ENCODE measurements at regions not wholly inside any gene's neighbourhood (a gene's known extent, or its start where the extent isn't known, plus 50 kb on each side); places are given as distances from the start of the nearest gene placed in this dataset.

GRCh38 chr15:77685082-77685815 lies 52.5 kb upstream of the LINGO1 start:
- TF ChIP-seq CTCF (IDR thresholded peaks at IDR 0.05; ENCODE audit: low read length) (no peak), EZH2 (optimal IDR thresholded peaks at IDR 0.05; ENCODE audit: low read depth, low read length) (no peak)

Measured in MM.1S (cell line).